SKM-1 treated with dmso at 0.1 percent for 144 hours (cell line): ENCODE measurements at regions not wholly inside any gene's neighbourhood (a gene's known extent, or its start where the extent isn't known, plus 50 kb on each side); places are given as distances from the start of the nearest gene placed in this dataset.
A peak's percentile ranks its signal among the peaks of the same experiment; 100 is the strongest.
"Not testable (repeated sequence)": the region's sequence is repeated elsewhere in the genome, so short reads cannot be mapped to it uniquely, and the experiment has no call there.

Experiments used
- DNase-seq: peaks from one replicate; lab custom pipeline; 2025; ENCODE audit not compliant: unreplicated experiment; lab: John Stamatoyannopoulos, UW

GRCh38 chr5:91315701-91316100 lies 67.4 kb downstream of the ARRDC3 start:
- DNase-seq, result peak; percentile 14

GRCh38 chr5:91313757-91314673 lies 69.1 kb downstream of the ARRDC3 start:
- DNase-seq, result peak; percentile 84

GRCh38 chr5:91312698-91313097 lies 70.4 kb downstream of the ARRDC3 start:
- no peak for DNase-seq

- peak; percentile 67 for DNase-seq
These were observed 71.2 kb downstream of the ARRDC3 start for GRCh38 chr5:91311697-91312501.

GRCh38 chr5:91311168-91311696 lies 71.9 kb downstream of the ARRDC3 start:
- no peak for DNase-seq

GRCh38 chr5:91308157-91308556 lies 75.0 kb downstream of the ARRDC3 start:
- not testable (repeated sequence) for DNase-seq

GRCh38 chr5:91307048-91307447 lies 76.1 kb downstream of the ARRDC3 start:
- DNase-seq, result no peak

GRCh38 chr5:91306497-91306896 lies 76.6 kb downstream of the ARRDC3 start:
- no peak for DNase-seq

- DNase-seq, result no peak
These were observed 77.5 kb downstream of the ARRDC3 start for GRCh38 chr5:91305640-91306039.

- DNase-seq, result not testable (repeated sequence)
These were observed 79.1 kb downstream of the ARRDC3 start for GRCh38 chr5:91304015-91304414.

GRCh38 chr5:91302958-91303357 lies 80.2 kb downstream of the ARRDC3 start:
- DNase-seq, result no peak

- DNase-seq, result no peak
These were observed 80.8 kb downstream of the ARRDC3 start for GRCh38 chr5:91302305-91302704.

- DNase-seq, result peak; percentile 60
These were observed 81.8 kb downstream of the ARRDC3 start for GRCh38 chr5:91301106-91301846.

- DNase-seq, result no peak
These were observed 85.1 kb downstream of the ARRDC3 start for GRCh38 chr5:91297994-91298393.

- DNase-seq, result no peak
These were observed 86.4 kb downstream of the ARRDC3 start for GRCh38 chr5:91296674-91297143.

- DNase-seq, result not testable (repeated sequence)
These were observed 87.0 kb downstream of the ARRDC3 start for GRCh38 chr5:91296102-91296501.

GRCh38 chr5:91293131-91293530 lies 90.0 kb downstream of the ARRDC3 start:
- DNase-seq, result peak; percentile 11

- DNase-seq, result no peak
These were observed 91.2 kb downstream of the ARRDC3 start for GRCh38 chr5:91291628-91292569.

GRCh38 chr5:91288118-91288916 lies 94.8 kb downstream of the ARRDC3 start:
- DNase-seq, result no peak
